Peyer's patch (tissue), 4 donors: ENCODE measurements at regions not wholly inside any gene's neighbourhood (a gene's known extent, or its start where the extent isn't known, plus 50 kb on each side); places are given as distances from the start of the nearest gene placed in this dataset.

Experiments used
- POLR2A ChIP-seq, 2 donors: fragments of 450-650 bp; IDR thresholded peaks; one replicate each; pipeline ENCODE4 v1.5.1; 2017; ENCODE audit warnings: antibody characterized with exemption in 2 of 2, mild to moderate bottlenecking in 2 of 2, moderate library complexity in 2 of 2
- TF ChIP-seq, protein P1 (sequence below), 6 experiments: fragments of 450-650 bp in 4 of 6; fragments of 200-600 bp in 2 of 6; sonication (generic) in 1 of 6; IDR thresholded peaks; one replicate each; pipeline ENCODE4 v1.5.1; 2017 to 2019; ENCODE audit warnings: antibody characterized with exemption in 6 of 6, mild to moderate bottlenecking in 3 of 6, moderate library complexity in 1 of 6

DNA sequence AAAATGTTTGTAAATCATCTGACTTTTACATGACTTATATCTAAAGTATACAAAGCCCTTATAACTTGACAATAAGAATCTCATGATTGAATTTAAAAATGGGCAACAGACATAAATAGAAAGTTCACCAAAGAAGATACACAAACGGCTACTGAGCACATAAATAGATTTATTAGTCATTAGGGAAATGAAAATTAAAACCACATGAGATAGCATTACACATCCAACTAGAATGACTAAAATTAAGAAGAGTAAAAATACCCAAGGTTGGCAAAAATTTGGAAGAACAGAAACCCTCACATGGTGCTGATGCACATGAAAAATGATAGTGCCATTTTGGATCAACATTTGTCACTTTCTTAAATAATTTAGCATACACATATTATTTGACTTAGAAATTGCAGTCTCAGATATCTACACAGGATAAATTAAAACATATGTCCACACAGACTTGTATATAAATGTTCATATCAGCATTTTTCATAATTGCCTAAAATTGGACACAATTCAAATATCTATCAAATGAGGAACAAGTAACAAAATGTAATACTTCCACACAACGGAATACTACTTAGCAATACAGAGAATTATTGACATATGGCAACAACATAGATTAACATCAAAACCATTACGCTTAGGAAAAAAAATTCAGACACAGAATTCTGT is 359.1 kb upstream of the DAB2 start:
- TF ChIP-seq POLR2A (IDR thresholded peaks at IDR 0.05): no peak
- TF ChIP-seq, protein P1, sequence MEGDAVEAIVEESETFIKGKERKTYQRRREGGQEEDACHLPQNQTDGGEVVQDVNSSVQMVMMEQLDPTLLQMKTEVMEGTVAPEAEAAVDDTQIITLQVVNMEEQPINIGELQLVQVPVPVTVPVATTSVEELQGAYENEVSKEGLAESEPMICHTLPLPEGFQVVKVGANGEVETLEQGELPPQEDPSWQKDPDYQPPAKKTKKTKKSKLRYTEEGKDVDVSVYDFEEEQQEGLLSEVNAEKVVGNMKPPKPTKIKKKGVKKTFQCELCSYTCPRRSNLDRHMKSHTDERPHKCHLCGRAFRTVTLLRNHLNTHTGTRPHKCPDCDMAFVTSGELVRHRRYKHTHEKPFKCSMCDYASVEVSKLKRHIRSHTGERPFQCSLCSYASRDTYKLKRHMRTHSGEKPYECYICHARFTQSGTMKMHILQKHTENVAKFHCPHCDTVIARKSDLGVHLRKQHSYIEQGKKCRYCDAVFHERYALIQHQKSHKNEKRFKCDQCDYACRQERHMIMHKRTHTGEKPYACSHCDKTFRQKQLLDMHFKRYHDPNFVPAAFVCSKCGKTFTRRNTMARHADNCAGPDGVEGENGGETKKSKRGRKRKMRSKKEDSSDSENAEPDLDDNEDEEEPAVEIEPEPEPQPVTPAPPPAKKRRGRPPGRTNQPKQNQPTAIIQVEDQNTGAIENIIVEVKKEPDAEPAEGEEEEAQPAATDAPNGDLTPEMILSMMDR (IDR thresholded peaks at IDR 0.05): no peak
